ENCODE measurements at regions not wholly inside any gene's neighbourhood (a gene's known extent, or its start where the extent isn't known, plus 50 kb on each side); places are given as distances from the start of the nearest gene placed in this dataset.

- TF ChIP-seq RNF2 (IDR thresholded peaks at IDR 0.05; ENCODE audit: borderline replicate concordance, low read depth, low read length, missing control alignments, poor library complexity, severe bottlenecking) = no peak
- no peak for TF ChIP-seq POLR2A (IDR thresholded peaks at IDR 0.05; ENCODE audit: control extremely low read depth in 1 of 2, low read depth in 2 of 2, low read length in 2 of 2)
- TF ChIP-seq E2F6 (IDR thresholded peaks at IDR 0.05) = peak; percentile 60; the same call in 1 of the 2 replicates
- no peak for TF ChIP-seq POLR2AphosphoS5 (IDR thresholded peaks at IDR 0.05; ENCODE audit: low read depth, low read length)
- peak; percentile 26; the same call in 1 of the 2 replicates for TF ChIP-seq YY1 (IDR thresholded peaks at IDR 0.05; ENCODE audit: low read depth, low read length)
- TF ChIP-seq RFX5 (IDR thresholded peaks at IDR 0.05; ENCODE audit: borderline replicate concordance, low read depth, low read length) = no peak
- TF ChIP-seq CHD2 (IDR thresholded peaks at IDR 0.05; ENCODE audit: low read length) = no peak
- TF ChIP-seq TAF7 (optimal IDR thresholded peaks at IDR 0.05; ENCODE audit: borderline replicate concordance, low read depth, low read length) = no peak
- TF ChIP-seq SRF (IDR thresholded peaks at IDR 0.05; ENCODE audit: low read depth, low read length) = no peak
- no peak for TF ChIP-seq KDM5A (IDR thresholded peaks at IDR 0.05; ENCODE audit: low read length)
- no peak for TF ChIP-seq POU5F1 (IDR thresholded peaks at IDR 0.05; ENCODE audit: low read depth, low read length)
- no peak for TF ChIP-seq SP1 (IDR thresholded peaks at IDR 0.05; ENCODE audit: low read depth, low read length)
- no peak for TF ChIP-seq CEBPB (IDR thresholded peaks at IDR 0.05; ENCODE audit: low read depth, low read length)
- peak; percentile 72 for TF ChIP-seq USF2 (IDR thresholded peaks at IDR 0.05; ENCODE audit: low read length)
- TF ChIP-seq TCF12 (IDR thresholded peaks at IDR 0.05; ENCODE audit: low read depth, low read length) = no peak
- no peak for TF ChIP-seq TEAD4 (IDR thresholded peaks at IDR 0.05; ENCODE audit: low read depth, low read length)
- TF ChIP-seq SUZ12 (IDR thresholded peaks at IDR 0.05; ENCODE audit: low read length) = no peak
Observed at GRCh38 chr12:69154585-69155363, 84.6 kb upstream of the CPSF6 start (continued).
